GM18861 (cell line): ENCODE measurements at regions not wholly inside any gene's neighbourhood (a gene's known extent, or its start where the extent isn't known, plus 50 kb on each side); places are given as distances from the start of the nearest gene placed in this dataset.
"Not testable (repeated sequence)": the region's sequence is repeated elsewhere in the genome, so short reads cannot be mapped to it uniquely, and the experiment has no call there.

ENCODE experiments used
- ATAC-seq: cut with Tn5 transposase; IDR thresholded peaks from one replicate; pipeline ENCODE4 v1.9.1; 2021; ENCODE audit not compliant: unreplicated experiment

GRCh38 chr5:136563489-136563888 lies 198.1 kb upstream of the TRPC7 start:
- ATAC-seq = no peak

- ATAC-seq = no peak
Observed at GRCh38 chr5:136560126-136560525, 194.8 kb upstream of the TRPC7 start.

- no peak for ATAC-seq
Observed at GRCh38 chr5:136559651-136560050, 194.3 kb upstream of the TRPC7 start.

GRCh38 chr5:136547096-136547495 lies 181.8 kb upstream of the TRPC7 start:
- ATAC-seq = not testable (repeated sequence)

GRCh38 chr5:136546441-136546840 lies 181.1 kb upstream of the TRPC7 start:
- ATAC-seq = not testable (repeated sequence)

GRCh38 chr5:136545031-136545430 lies 179.7 kb upstream of the TRPC7 start:
- not testable (repeated sequence) for ATAC-seq

GRCh38 chr5:136538534-136538933 lies 173.2 kb upstream of the TRPC7 start:
- ATAC-seq = no peak

GRCh38 chr5:136529081-136529480 lies 163.7 kb upstream of the TRPC7 start:
- ATAC-seq = no peak

- no peak for ATAC-seq
Observed at GRCh38 chr5:136528481-136529030, 163.2 kb upstream of the TRPC7 start.

GRCh38 chr5:136527311-136527710 lies 162.0 kb upstream of the TRPC7 start:
- ATAC-seq = no peak

GRCh38 chr5:136526791-136527190 lies 161.4 kb upstream of the TRPC7 start:
- no peak for ATAC-seq

- ATAC-seq = no peak
Observed at GRCh38 chr5:136526021-136526420, 160.7 kb upstream of the TRPC7 start.

GRCh38 chr5:136525597-136525996 lies 160.3 kb upstream of the TRPC7 start:
- ATAC-seq = no peak

- ATAC-seq = no peak
Observed at GRCh38 chr5:136522217-136522956, 157.0 kb upstream of the TRPC7 start.

- ATAC-seq = no peak
Observed at GRCh38 chr5:136521696-136522095, 156.4 kb upstream of the TRPC7 start.

- no peak for ATAC-seq
Observed at GRCh38 chr5:136518814-136519213, 153.5 kb upstream of the TRPC7 start.

GRCh38 chr5:136518174-136518573 lies 152.8 kb upstream of the TRPC7 start:
- ATAC-seq = no peak

- no peak for ATAC-seq
Observed at GRCh38 chr5:136517755-136518154, 152.4 kb upstream of the TRPC7 start.

GRCh38 chr5:136516637-136517036 lies 151.3 kb upstream of the TRPC7 start:
- ATAC-seq = no peak

- ATAC-seq = no peak
Observed at GRCh38 chr5:136513430-136513829, 148.1 kb upstream of the TRPC7 start.

- no peak for ATAC-seq
Observed at GRCh38 chr5:136511046-136511445, 145.7 kb upstream of the TRPC7 start.

GRCh38 chr5:136510481-136510880 lies 145.1 kb upstream of the TRPC7 start:
- no peak for ATAC-seq

GRCh38 chr5:136506131-136506530 lies 140.8 kb upstream of the TRPC7 start:
- no peak for ATAC-seq
